PC-3 (cell line): ENCODE measurements at regions not wholly inside any gene's neighbourhood (a gene's known extent, or its start where the extent isn't known, plus 50 kb on each side); places are given as distances from the start of the nearest gene placed in this dataset.
"Not testable (repeated sequence)": the region's sequence is repeated elsewhere in the genome, so short reads cannot be mapped to it uniquely, and the experiment has no call there.

Experiments
- ATAC-seq: fragments of 200-7000 bp; cut with Tn5 transposase; 2 replicates; pipeline ENCODE4 v1.9.1; 2020; ENCODE audit warnings: mild to moderate bottlenecking, moderate library complexity
- BruUV-seq: library from RNA; stranded (reverse); fragments of 400-500 nt; replicated peaks from 2 replicates; lab custom pipeline; 2021; lab: Mats Ljungman, UMichigan
- CTCF ChIA-PET: fragments of 300-600 bp; sonication (Branson Sonifier 250); formaldehyde crosslinking; loops from one replicate; lab custom pipeline; 2022; ENCODE audit warnings: antibody characterized with exemption; lab: Charles Lee
- POLR2A ChIA-PET: fragments of 300-600 bp; sonication (Branson Sonifier 250); formaldehyde crosslinking; loops from one replicate; lab custom pipeline; 2022; ENCODE audit warnings: antibody characterized with exemption; ENCODE audit not compliant: unreplicated experiment; lab: Charles Lee
- DNase-seq: peaks from one replicate; pipeline ENCODE4 v3.0.0-alpha.2; 2015
- H2AFZ ChIP-seq: fragments of 300-600 bp; sonication (generic); 2 replicates; pipeline ENCODE4 v1.6.0; 2016; ENCODE audit warnings: antibody characterized with exemption, low read length
- H3F3A ChIP-seq: fragments of 300-600 bp; sonication (generic); one replicate; pipeline ENCODE4 v1.6.0; 2017; ENCODE audit warnings: antibody characterized with exemption, low read length, control low read depth, mild to moderate bottlenecking; ENCODE audit not compliant: unreplicated experiment
- H3K27ac ChIP-seq: fragments of 300-600 bp; sonication (generic); 2 replicates; pipeline ENCODE4 v1.5.1; 2016; ENCODE audit warnings: mild to moderate bottlenecking, low read length
- H3K27me3 ChIP-seq: fragments of 300-600 bp; sonication (generic); 2 replicates; pipeline ENCODE4 v1.6.1; 2016; ENCODE audit warnings: low read length, mixed read lengths
- H3K36me3 ChIP-seq: fragments of 300-600 bp; sonication (generic); 2 replicates; pipeline ENCODE4 v1.6.1; 2016; ENCODE audit warnings: low read depth, mixed run types, low read length, mixed read lengths
- H3K4me1 ChIP-seq: fragments of 300-600 bp; sonication (generic); 2 replicates; pipeline ENCODE4 v1.5.1; 2016; ENCODE audit warnings: low read length; ENCODE audit not compliant: insufficient read depth
- H3K4me2 ChIP-seq: fragments of 300-600 bp; sonication (generic); 2 replicates; pipeline ENCODE4 v1.6.0; 2016; ENCODE audit warnings: low read length
- H3K4me3 ChIP-seq: fragments of 300-600 bp; sonication (generic); 2 replicates; pipeline ENCODE4 v1.5.1; 2016; ENCODE audit warnings: mild to moderate bottlenecking, low read length, mixed read lengths
- H3K79me2 ChIP-seq: fragments of 300-600 bp; sonication (generic); 2 replicates; pipeline ENCODE4 v1.6.1; 2017; ENCODE audit warnings: low read length, mixed read lengths
- H3K9ac ChIP-seq: fragments of 300-600 bp; sonication (generic); 2 replicates; pipeline ENCODE4 v1.6.0; 2016; ENCODE audit warnings: mild to moderate bottlenecking, low read length
- H3K9me2 ChIP-seq: fragments of 300-600 bp; sonication (generic); replicated peaks from 2 replicates; pipeline ENCODE4 v1.6.1; 2016; ENCODE audit warnings: mixed run types, low read length, mixed read lengths
- H3K9me3 ChIP-seq: fragments of 300-600 bp; sonication (generic); 2 replicates; pipeline ENCODE4 v1.6.1; 2016; ENCODE audit warnings: low read length, mixed read lengths
- H4K20me1 ChIP-seq: fragments of 300-600 bp; sonication (generic); 2 replicates; pipeline ENCODE4 v1.6.1; 2016; ENCODE audit warnings: low read length, mixed read lengths
- CTCF ChIP-seq: fragments of 300-600 bp; sonication (generic); conservative IDR thresholded peaks from 2 replicates; pipeline ENCODE4 v1.5.1; 2017; ENCODE audit warnings: antibody characterized with exemption, low read depth, mild to moderate bottlenecking, low read length
- EZH2 ChIP-seq: fragments of 300-600 bp; sonication (generic); IDR thresholded peaks from one replicate; pipeline ENCODE4 v1.6.1; 2017; ENCODE audit warnings: antibody characterized with exemption, mild to moderate bottlenecking, low read length; ENCODE audit not compliant: unreplicated experiment
- EZH2phosphoT487 ChIP-seq: fragments of 300-600 bp; sonication (generic); IDR thresholded peaks from 2 replicates; pipeline ENCODE4 v1.6.1; 2018; ENCODE audit warnings: mild to moderate bottlenecking, antibody characterized with exemption, low read length, borderline replicate concordance
- intact Hi-C: fragments of 100-400 bp; cut with micrococcal nuclease; formaldehyde crosslinking; loops from 2 replicates; pipeline ENCODE4 v1.9.0; 2023

- TF ChIP-seq EZH2, result no peak
- TF ChIP-seq CTCF, result no peak
- TF ChIP-seq EZH2phosphoT487, result no peak
- H3K79me2 ChIP-seq, result no peaks in the 10 kb centered on the region
- BruUV-seq, result no TSS peak
- DNase-seq (no peak), ATAC-seq (no peak)
- H3K27ac ChIP-seq, result no peak overlapping the region
- H3K27me3 ChIP-seq, result no peaks in the 10 kb centered on the region
- no peak overlapping the region for H3K4me2 ChIP-seq
- POLR2A ChIA-PET, result no interaction called here
- H4K20me1 ChIP-seq, result no peaks in the 10 kb centered on the region
- H2AFZ ChIP-seq, result no peak overlapping the region
- H3K9me3 ChIP-seq, result no peaks in the 10 kb centered on the region
- H3K4me1 ChIP-seq, result no peaks in the 10 kb centered on the region
- H3K9me2 ChIP-seq, result no peaks in the 10 kb centered on the region
- H3K9ac ChIP-seq, result no peak overlapping the region
- no peaks in the 10 kb centered on the region for H3K36me3 ChIP-seq
- no peaks in the 10 kb centered on the region for H3F3A ChIP-seq
- no peak overlapping the region for H3K4me3 ChIP-seq
- CTCF ChIA-PET, result no interaction called here
- intact Hi-C loops, result no loop called here
These were observed 54.2 kb upstream of the NFIA start for GRCh38 chr1:61028136-61028535.

- H2AFZ ChIP-seq, H3K4me3 ChIP-seq, BruUV-seq, CTCF ChIA-PET, POLR2A ChIA-PET, H3K9me3 ChIP-seq, H3F3A ChIP-seq, ATAC-seq, H3K9ac ChIP-seq, H3K27ac ChIP-seq, intact Hi-C loops, H3K79me2 ChIP-seq, H3K4me2 ChIP-seq, H3K9me2 ChIP-seq, H4K20me1 ChIP-seq, H3K36me3 ChIP-seq, H3K4me1 ChIP-seq, DNase-seq: not testable (repeated sequence)
- peaks cover 52% of the 10 kb centered on the region for H3K27me3 ChIP-seq
These were observed 64.3 kb upstream of the NFIA start for GRCh38 chr1:61018068-61018467.

- Histone ChIP-seq H3K79me2 (no peaks in the 10 kb centered on the region), H3K4me2 (no peak overlapping the region), H3K36me3 (no peaks in the 10 kb centered on the region), H3K9me2 (no peaks in the 10 kb centered on the region), H3F3A (no peaks in the 10 kb centered on the region), H2AFZ (no peak overlapping the region), H3K27ac (no peak overlapping the region), H3K9ac (no peak overlapping the region), H3K27me3 (peaks cover 52% of the 10 kb centered on the region), H4K20me1 (no peaks in the 10 kb centered on the region), H3K9me3 (no peaks in the 10 kb centered on the region), H3K4me3 (no peak overlapping the region), H3K4me1 (no peaks in the 10 kb centered on the region)
- intact Hi-C loops, result no loop called here
- no peak for DNase-seq
- CTCF ChIA-PET, result no interaction called here
- ATAC-seq, result no peak
- POLR2A ChIA-PET, result no interaction called here
- TF ChIP-seq CTCF, result no peak
- TF ChIP-seq EZH2, result no peak
- TF ChIP-seq EZH2phosphoT487, result no peak
- BruUV-seq, result no TSS peak
These were observed 64.7 kb upstream of the NFIA start for GRCh38 chr1:61017651-61018050.
